SK-N-SH treated with all-trans-retinoic acid at 6 μM for 48 hours (cell line): ENCODE measurements at regions not wholly inside any gene's neighbourhood (a gene's known extent, or its start where the extent isn't known, plus 50 kb on each side); places are given as distances from the start of the nearest gene placed in this dataset.

Source experiments
- ISL1 ChIP-seq: fragments of 250-450 bp; sonication (Bioruptor Pico); IDR thresholded peaks from 2 replicates; pipeline ENCODE4 v2.1.2; 2022; ENCODE audit warnings: mild to moderate bottlenecking, moderate library complexity
- PPARA ChIP-seq: fragments of 250-450 bp; sonication (Bioruptor Pico); IDR thresholded peaks from 2 replicates; pipeline ENCODE4 v1.5.0; 2020; ENCODE audit warnings: mild to moderate bottlenecking, borderline replicate concordance
- RARB ChIP-seq: fragments of 250-450 bp; sonication (Bioruptor Pico); IDR thresholded peaks from 2 replicates; pipeline ENCODE4 v1.8.0; 2021; ENCODE audit warnings: mild to moderate bottlenecking, moderate library complexity
- ZFP3 ChIP-seq: fragments of 250-450 bp; sonication (Bioruptor Pico); IDR thresholded peaks from 2 replicates; pipeline ENCODE4 v1.5.0; 2020; ENCODE audit warnings: mild to moderate bottlenecking, moderate library complexity
- ZNF70 ChIP-seq: fragments of 450-650 bp; formaldehyde crosslinking; IDR thresholded peaks from 2 replicates; pipeline ENCODE4 v1.5.0; 2020; ENCODE audit warnings: mild to moderate bottlenecking, moderate library complexity

- TF ChIP-seq PPARA (no peak), ZNF70 (CRISPR knock-in tag) (no peak), ISL1 (CRISPR knock-in tag) (no peak), ZFP3 (CRISPR knock-in tag) (no peak), RARB (CRISPR knock-in tag) (no peak)
These were observed 156.2 kb upstream of the THRB start for GRCh38 chr3:24650839-24651238.
